ENCODE measurements at regions not wholly inside any gene's neighbourhood (a gene's known extent, or its start where the extent isn't known, plus 50 kb on each side); places are given as distances from the start of the nearest gene placed in this dataset.

DNA sequence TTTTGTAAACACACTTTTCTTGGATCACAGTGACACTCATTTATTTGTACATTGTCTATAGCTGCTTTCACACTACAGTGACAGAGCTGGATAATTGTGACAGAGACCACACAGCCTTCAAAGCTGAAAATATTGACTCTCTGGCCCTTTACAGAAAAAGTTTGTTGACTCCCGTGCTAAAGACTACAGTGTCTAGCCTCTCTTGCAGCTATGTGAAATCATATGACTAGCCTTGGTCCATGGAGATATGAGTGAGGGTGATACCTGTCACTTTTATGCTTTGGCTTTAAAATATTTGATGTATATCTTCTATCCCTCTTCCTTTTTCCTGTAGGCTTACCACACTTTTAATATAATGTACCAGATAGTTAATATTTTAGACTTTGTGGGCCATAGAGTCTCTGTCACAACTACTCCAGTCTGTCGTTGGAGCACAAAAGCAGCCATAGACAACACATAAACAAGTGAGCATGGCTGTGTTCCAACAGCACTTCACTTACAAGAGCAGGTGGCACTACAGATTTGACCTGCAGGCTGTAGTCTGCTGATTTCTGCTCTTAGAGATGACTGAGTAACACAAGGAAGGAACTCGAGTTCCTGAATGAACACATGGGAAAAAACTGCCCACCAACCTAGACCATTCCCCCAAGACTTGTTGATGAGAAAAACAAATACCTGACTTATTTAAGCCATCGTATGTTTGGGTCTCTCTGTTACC is 73.5 kb upstream of the ANKRD55 start:
- Histone ChIP-seq H3K9me3 (ENCODE audit: severe bottlenecking) (peaks cover 9% of the 10 kb centered on the region), H3K27ac (no peak overlapping the region), H3K4me3 (ENCODE audit: low read depth, low read length) (no peak overlapping the region), H3K27me3 (ENCODE audit: insufficient read depth, low read depth, severe bottlenecking) (no peaks in the 10 kb centered on the region), H3K36me3 (no peaks in the 10 kb centered on the region)
- no peak for DNase-seq
- TF ChIP-seq, protein P1, sequence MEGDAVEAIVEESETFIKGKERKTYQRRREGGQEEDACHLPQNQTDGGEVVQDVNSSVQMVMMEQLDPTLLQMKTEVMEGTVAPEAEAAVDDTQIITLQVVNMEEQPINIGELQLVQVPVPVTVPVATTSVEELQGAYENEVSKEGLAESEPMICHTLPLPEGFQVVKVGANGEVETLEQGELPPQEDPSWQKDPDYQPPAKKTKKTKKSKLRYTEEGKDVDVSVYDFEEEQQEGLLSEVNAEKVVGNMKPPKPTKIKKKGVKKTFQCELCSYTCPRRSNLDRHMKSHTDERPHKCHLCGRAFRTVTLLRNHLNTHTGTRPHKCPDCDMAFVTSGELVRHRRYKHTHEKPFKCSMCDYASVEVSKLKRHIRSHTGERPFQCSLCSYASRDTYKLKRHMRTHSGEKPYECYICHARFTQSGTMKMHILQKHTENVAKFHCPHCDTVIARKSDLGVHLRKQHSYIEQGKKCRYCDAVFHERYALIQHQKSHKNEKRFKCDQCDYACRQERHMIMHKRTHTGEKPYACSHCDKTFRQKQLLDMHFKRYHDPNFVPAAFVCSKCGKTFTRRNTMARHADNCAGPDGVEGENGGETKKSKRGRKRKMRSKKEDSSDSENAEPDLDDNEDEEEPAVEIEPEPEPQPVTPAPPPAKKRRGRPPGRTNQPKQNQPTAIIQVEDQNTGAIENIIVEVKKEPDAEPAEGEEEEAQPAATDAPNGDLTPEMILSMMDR (IDR thresholded peaks at IDR 0.05; ENCODE audit: low read depth, low read length): no peak

DNA sequence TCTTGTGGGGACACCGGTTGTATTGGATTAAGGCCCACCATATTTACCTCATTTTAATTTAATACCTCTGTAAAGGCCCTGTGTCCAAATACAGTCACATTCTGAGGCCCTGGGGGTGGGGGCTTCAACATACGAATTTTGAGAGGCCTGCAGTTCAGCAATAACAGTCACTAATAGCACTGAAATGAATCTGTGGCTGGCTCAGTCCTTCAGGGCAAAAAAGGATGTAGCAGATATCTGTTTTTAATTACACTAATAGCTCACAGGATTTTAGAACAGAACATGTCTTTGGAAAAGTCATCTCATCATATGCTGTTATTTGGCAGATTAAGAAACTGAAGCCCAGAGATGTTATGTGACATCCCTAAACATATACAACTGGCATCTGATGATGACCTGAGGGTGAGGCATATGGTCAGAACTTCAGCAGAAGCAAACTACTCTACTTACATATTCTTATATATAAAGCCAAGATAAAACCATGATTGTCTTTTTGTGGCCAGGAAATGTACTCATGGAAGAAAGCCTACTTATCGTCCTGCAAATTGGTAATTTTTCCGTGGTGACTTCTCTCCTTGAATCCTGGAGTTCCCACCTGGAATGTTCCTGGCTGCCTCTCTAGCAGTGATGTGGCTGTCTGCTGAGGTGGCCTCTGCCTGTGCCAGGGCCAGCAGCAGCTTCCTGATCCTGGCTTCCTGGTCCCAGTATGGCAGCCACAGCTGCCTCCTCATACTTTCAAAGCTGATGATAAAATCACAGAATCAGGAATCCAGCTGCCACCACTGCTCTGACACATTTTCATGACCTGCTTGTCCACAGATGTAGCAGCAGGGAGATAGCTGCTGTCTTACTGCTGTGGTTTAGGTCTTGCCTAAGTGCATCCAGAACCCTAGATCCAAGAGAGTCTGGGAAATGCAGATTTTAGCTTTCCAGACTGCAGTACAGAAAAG is 72.1 kb upstream of the ANKRD55 start:
- Histone ChIP-seq H3K27ac (no peak overlapping the region), H3K27me3 (ENCODE audit: insufficient read depth, low read depth, severe bottlenecking) (no peaks in the 10 kb centered on the region), H3K9me3 (ENCODE audit: severe bottlenecking) (peaks cover 9% of the 10 kb centered on the region), H3K4me3 (ENCODE audit: low read depth, low read length) (no peak overlapping the region), H3K36me3 (no peaks in the 10 kb centered on the region)
- TF ChIP-seq, protein P1 (IDR thresholded peaks at IDR 0.05; ENCODE audit: low read depth, low read length): no peak
- no peak for DNase-seq

DNA sequence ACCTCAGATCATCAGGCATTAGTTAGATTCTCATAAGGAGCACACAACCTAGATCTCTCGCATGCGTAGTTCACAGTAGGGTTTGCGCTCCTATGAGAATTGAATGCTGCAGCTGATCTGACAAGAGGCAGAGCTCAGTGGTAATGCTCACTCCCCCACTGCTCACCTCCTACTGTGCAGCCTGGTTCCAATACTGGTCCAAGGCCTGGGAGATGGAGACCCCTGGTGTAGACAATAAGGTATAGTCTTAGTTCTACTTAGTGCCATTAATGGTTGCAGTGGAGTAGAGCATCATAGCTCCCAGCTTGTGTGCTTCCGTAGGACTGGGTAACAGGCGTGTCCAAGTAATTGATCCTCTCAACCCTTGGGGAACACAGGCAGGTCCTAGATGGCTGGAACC is 70.4 kb upstream of the ANKRD55 start:
- Histone ChIP-seq H3K36me3 (no peaks in the 10 kb centered on the region), H3K9me3 (ENCODE audit: severe bottlenecking) (peaks cover 9% of the 10 kb centered on the region)

DNA sequence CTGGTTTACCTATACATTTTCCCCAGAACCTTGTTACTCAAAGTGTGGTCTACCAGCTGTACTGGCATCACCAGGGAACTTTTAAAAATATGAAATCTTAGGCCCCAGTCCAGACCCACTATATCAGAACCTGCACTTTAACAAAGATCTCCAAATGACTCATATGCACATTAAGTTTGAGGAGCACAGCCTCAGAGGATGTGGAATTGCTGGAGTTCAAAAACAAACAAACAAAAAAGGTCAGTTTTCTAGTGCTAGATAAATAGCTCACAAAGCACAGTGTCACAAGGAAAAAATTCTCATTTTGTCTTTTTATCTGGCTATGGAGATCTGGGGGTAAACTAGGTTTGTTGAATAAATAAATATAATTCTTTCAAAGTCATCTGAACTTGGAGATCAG is 68.9 kb upstream of the ANKRD55 start:
- H3K36me3 ChIP-seq: no peaks in the 10 kb centered on the region
- no peak overlapping the region for H3K27ac ChIP-seq
- TF ChIP-seq, protein P1 (IDR thresholded peaks at IDR 0.05; ENCODE audit: low read depth, low read length): no peak
- DNase-seq: no peak
- no peak overlapping the region for H3K4me3 ChIP-seq (ENCODE audit: low read depth, low read length)
- H3K27me3 ChIP-seq (ENCODE audit: insufficient read depth, low read depth, severe bottlenecking): no peaks in the 10 kb centered on the region
- peaks cover 9% of the 10 kb centered on the region for H3K9me3 ChIP-seq (ENCODE audit: severe bottlenecking)

More for the DNA sequence above, 70.4 kb upstream of the ANKRD55 start:
- Histone ChIP-seq H3K27ac (no peak overlapping the region), H3K4me3 (ENCODE audit: low read depth, low read length) (no peak overlapping the region), H3K27me3 (ENCODE audit: insufficient read depth, low read depth, severe bottlenecking) (no peaks in the 10 kb centered on the region)
- TF ChIP-seq, protein P1 (IDR thresholded peaks at IDR 0.05; ENCODE audit: low read depth, low read length): no peak
- no peak for DNase-seq

DNA sequence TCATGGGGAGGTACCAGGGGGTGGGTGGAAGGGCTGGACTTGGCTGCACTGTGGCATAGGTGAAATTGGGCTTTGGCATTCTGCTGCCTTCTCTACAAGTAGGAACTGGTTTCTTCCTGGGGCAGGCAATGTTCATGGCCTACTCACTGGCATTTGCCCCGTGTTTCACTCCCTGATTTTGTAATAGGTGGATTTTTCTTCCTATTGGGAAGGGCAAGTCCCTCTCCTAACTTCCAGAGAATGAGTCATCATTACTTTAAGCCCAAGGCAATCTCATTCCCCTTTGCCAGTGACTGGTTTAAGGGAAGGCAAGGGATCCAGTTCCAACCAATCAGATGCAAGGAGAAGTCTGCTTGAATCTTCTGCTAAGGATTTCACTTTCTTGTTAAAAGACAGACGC is 67.9 kb upstream of the ANKRD55 start:
- TF ChIP-seq, protein P1 (IDR thresholded peaks at IDR 0.05; ENCODE audit: low read depth, low read length): no peak
- no peaks in the 10 kb centered on the region for H3K36me3 ChIP-seq
- DNase-seq: no peak
- no peak overlapping the region for H3K4me3 ChIP-seq (ENCODE audit: low read depth, low read length)
- no peaks in the 10 kb centered on the region for H3K27me3 ChIP-seq (ENCODE audit: insufficient read depth, low read depth, severe bottlenecking)
- H3K27ac ChIP-seq: no peak overlapping the region
- no peaks in the 10 kb centered on the region for H3K9me3 ChIP-seq (ENCODE audit: severe bottlenecking)
